Naive thymus-derived CD4-positive, alpha-beta T cell (primary cell): ENCODE measurements at regions not wholly inside any gene's neighbourhood (a gene's known extent, or its start where the extent isn't known, plus 50 kb on each side); places are given as distances from the start of the nearest gene placed in this dataset.
A peak's percentile ranks its signal among the peaks of the same experiment; 100 is the strongest.

ENCODE experiments used
- ATAC-seq: fragments of 150-1000 bp; cut with Tn5 transposase; 2 replicates; pipeline ENCODE4 v1.10.0; 2021; ENCODE audit warnings: mild to moderate bottlenecking, moderate library complexity
- CTCF ChIA-PET: fragments of 350-600 bp; sonication (Branson Sonifier 250); formaldehyde crosslinking; loops from one replicate; lab custom pipeline; 2021; ENCODE audit warnings: antibody characterized with exemption; lab: Charles Lee
- POLR2A ChIA-PET: fragments of 350-600 bp; sonication (Branson Sonifier 250); formaldehyde crosslinking; loops from one replicate; lab custom pipeline; 2021; ENCODE audit warnings: antibody characterized with exemption, inconsistent platforms; lab: Charles Lee
- DNase-seq, 9 donors: peaks; one replicate each; pipeline versions ENCODE4 v3.0.0 to v3.0.0-alpha.2; 2020 to 2022; ENCODE audit warnings: mixed read lengths in 1 of 9
- H3K27ac ChIP-seq: one replicate; pipeline ENCODE4 v1.7.0; 2013; ENCODE audit warnings: mild to moderate bottlenecking, low read depth, low read length, moderate library complexity
- H3K27me3 ChIP-seq, 2 donors: one replicate each; pipeline ENCODE4 v1.7.0; 2013; ENCODE audit warnings: low read length in 2 of 2, mild to moderate bottlenecking in 2 of 2, moderate library complexity in 2 of 2; ENCODE audit not compliant: control insufficient read depth in 2 of 2, insufficient read depth in 2 of 2
- H3K36me3 ChIP-seq, 3 experiments: 1 replicate in 2 of 3; 2 replicates in 1 of 3; pipeline ENCODE4 v1.7.0; 2013; ENCODE audit warnings: low read length in 3 of 3, mild to moderate bottlenecking in 3 of 3, moderate library complexity in 1 of 3; ENCODE audit not compliant: insufficient read depth in 3 of 3, control insufficient read depth in 2 of 3
- H3K4me1 ChIP-seq, 2 donors: one replicate each; pipeline ENCODE4 v1.7.0; 2013; ENCODE audit warnings: low read length in 2 of 2, mild to moderate bottlenecking in 2 of 2, moderate library complexity in 1 of 2; ENCODE audit not compliant: control insufficient read depth in 2 of 2, insufficient read depth in 2 of 2
- H3K4me3 ChIP-seq: 2 replicates; pipeline ENCODE4 v1.7.0; 2013; ENCODE audit warnings: mild to moderate bottlenecking, low read length
- H3K9me3 ChIP-seq, 3 experiments: 1 replicate in 2 of 3; 2 replicates in 1 of 3; pipeline ENCODE4 v1.7.0; 2013; ENCODE audit warnings: low read length in 3 of 3; ENCODE audit not compliant: control insufficient read depth in 2 of 3
- H3K27ac Mint-ChIP-seq, 9 donors: one replicate each; pipeline ENCODE4 v1.8.0; 2020 to 2022; ENCODE audit warnings: mixed read lengths in 9 of 9, mild to moderate bottlenecking in 8 of 9, moderate library complexity in 5 of 9, inconsistent platforms in 2 of 9
- H3K27me3 Mint-ChIP-seq, 5 donors: one replicate each; pipeline ENCODE4 v1.8.0; 2021 to 2022; ENCODE audit warnings: mixed read lengths in 5 of 5, mild to moderate bottlenecking in 1 of 5
- H3K36me3 Mint-ChIP-seq, 5 donors: one replicate each; pipeline ENCODE4 v1.8.0; 2020 to 2022; ENCODE audit warnings: mixed read lengths in 5 of 5, mild to moderate bottlenecking in 3 of 5, inconsistent platforms in 1 of 5
- H3K4me1 Mint-ChIP-seq, 7 donors: one replicate each; pipeline ENCODE4 v1.8.0; 2020 to 2022; ENCODE audit warnings: mixed read lengths in 7 of 7, mild to moderate bottlenecking in 3 of 7, inconsistent platforms in 1 of 7
- H3K4me3 Mint-ChIP-seq, 10 donors: one replicate each; pipeline ENCODE4 v1.8.0; 2020 to 2022; ENCODE audit warnings: mild to moderate bottlenecking in 10 of 10, mixed read lengths in 10 of 10, moderate library complexity in 6 of 10, inconsistent platforms in 2 of 10
- H3K9me3 Mint-ChIP-seq, 11 donors: one replicate each; pipeline ENCODE4 v1.8.0; 2020 to 2022; ENCODE audit warnings: mixed read lengths in 11 of 11, mild to moderate bottlenecking in 4 of 11, inconsistent platforms in 1 of 11, moderate library complexity in 1 of 11
- intact Hi-C, 2 donors: fragments of 100-400 bp; cut with micrococcal nuclease; formaldehyde crosslinking; loops; one replicate each; pipeline ENCODE4 v1.15.1; 2023

GRCh38 chr4:81564025-81564424, 92.3 kb upstream of the RASGEF1B start:
- ChIA-PET CTCF (interaction anchor here (1.5 kb wide), 1 partner anchor 93 kb away, joined by 3 read pairs; no protein-coding TSS in a partner anchor), POLR2A (interaction anchor here (1.1 to 1.6 kb wide), 3 partner anchors 48 to 91 kb away, joined by 3 to 5 read pairs (median 4); no protein-coding TSS in a partner anchor)
- H3K4me1 Mint-ChIP-seq, result peaks cover 7 to 14% (median 13%) of the 10 kb centered on the region in 7 donors
- intact Hi-C loops, result loop anchor here (5.0 kb wide), 2 partner anchors 57 to 83 kb away; no protein-coding TSS in a partner anchor
- Histone ChIP-seq H3K27me3 (no peaks in the 10 kb centered on the region), H3K9me3 (no peaks in the 10 kb centered on the region), H3K4me1 (peaks cover 0 to 5% of the 10 kb centered on the region in 2 donors), H3K27ac (no peak overlapping the region), H3K4me3 (no peak overlapping the region), H3K36me3 (no peaks in the 10 kb centered on the region)
- no peak for ATAC-seq
- no peak for DNase-seq
- peak overlapping the region in 2 of 9 donors; percentile 21 to 65 for H3K27ac Mint-ChIP-seq
- H3K27me3 Mint-ChIP-seq, result no peaks in the 10 kb centered on the region
- H3K36me3 Mint-ChIP-seq, result peaks cover 0 to under 1% (median 0%) of the 10 kb centered on the region in 5 donors
- H3K4me3 Mint-ChIP-seq, result no peak overlapping the region
- H3K9me3 Mint-ChIP-seq, result no peaks in the 10 kb centered on the region

GRCh38 chr4:81562093-81562492, 90.4 kb upstream of the RASGEF1B start:
- ATAC-seq (peak; percentile 94), DNase-seq (peak in 7 of 9 donors; percentile 28 to 50 (median 40))
- Histone ChIP-seq H3K4me3 (no peak overlapping the region), H3K36me3 (no peaks in the 10 kb centered on the region), H3K9me3 (no peaks in the 10 kb centered on the region), H3K27me3 (no peaks in the 10 kb centered on the region), H3K27ac (peak overlapping the region; percentile 42), H3K4me1 (peaks cover 0 to 5% of the 10 kb centered on the region in 2 donors)
- H3K36me3 Mint-ChIP-seq, result peaks cover 0 to 3% (median 0%) of the 10 kb centered on the region in 5 donors
- CTCF ChIA-PET, result interaction anchor here (0.9 to 1.4 kb wide), 2 partner anchors 58 to 95 kb away, joined by 4 read pairs; no protein-coding TSS in a partner anchor
- H3K9me3 Mint-ChIP-seq, result no peaks in the 10 kb centered on the region
- H3K27me3 Mint-ChIP-seq, result no peaks in the 10 kb centered on the region
- intact Hi-C loops, result loop anchor here (1.0 to 5.0 kb wide), 4 partner anchors 55 to 90 kb away; no protein-coding TSS in a partner anchor
- H3K4me1 Mint-ChIP-seq, result peaks cover 7 to 14% (median 13%) of the 10 kb centered on the region in 7 donors
- peak overlapping the region; percentile 5 to 86 (median 77) for H3K27ac Mint-ChIP-seq
- H3K4me3 Mint-ChIP-seq, result peak overlapping the region in 7 of 10 donors; percentile 27 to 64 (median 55)
- POLR2A ChIA-PET, result interaction anchor here (0.8 to 1.1 kb wide), 2 partner anchors 48 to 92 kb away, joined by 3 read pairs; no protein-coding TSS in a partner anchor

GRCh38 chr4:81557306-81557705, 85.6 kb upstream of the RASGEF1B start:
- intact Hi-C loops, result no loop called here
- H3K27ac Mint-ChIP-seq, result no peak overlapping the region
- Histone ChIP-seq H3K27ac (no peak overlapping the region), H3K27me3 (no peaks in the 10 kb centered on the region), H3K4me3 (no peak overlapping the region), H3K9me3 (no peaks in the 10 kb centered on the region), H3K4me1 (peaks cover 0 to 5% of the 10 kb centered on the region in 2 donors), H3K36me3 (no peaks in the 10 kb centered on the region)
- DNase-seq (no peak), ATAC-seq (no peak)
- H3K4me1 Mint-ChIP-seq, result peaks cover 3 to 24% (median 19%) of the 10 kb centered on the region in 7 donors
- H3K4me3 Mint-ChIP-seq, result no peak overlapping the region
- peaks cover 0 to 6% (median 0%) of the 10 kb centered on the region in 5 donors for H3K36me3 Mint-ChIP-seq
- H3K9me3 Mint-ChIP-seq, result peaks cover 0 to 9% (median 0%) of the 10 kb centered on the region in 11 donors
- CTCF ChIA-PET, result no interaction called here
- POLR2A ChIA-PET, result no interaction called here
- no peaks in the 10 kb centered on the region for H3K27me3 Mint-ChIP-seq

- Histone ChIP-seq H3K4me1 (no peaks in the 10 kb centered on the region), H3K4me3 (no peak overlapping the region), H3K27ac (no peak overlapping the region), H3K9me3 (no peaks in the 10 kb centered on the region), H3K27me3 (no peaks in the 10 kb centered on the region), H3K36me3 (no peaks in the 10 kb centered on the region)
- H3K36me3 Mint-ChIP-seq, result peaks cover 0 to 6% (median 0%) of the 10 kb centered on the region in 5 donors
- H3K9me3 Mint-ChIP-seq, result peaks cover 0 to 9% (median 0%) of the 10 kb centered on the region in 11 donors
- ATAC-seq (no peak), DNase-seq (no peak)
- CTCF ChIA-PET, result no interaction called here
- H3K4me1 Mint-ChIP-seq, result peaks cover 0 to 16% (median 9%) of the 10 kb centered on the region in 7 donors
- H3K27me3 Mint-ChIP-seq, result no peaks in the 10 kb centered on the region
- intact Hi-C loops, result no loop called here
- peak overlapping the region in 2 of 10 donors; percentile 26 to 44 for H3K4me3 Mint-ChIP-seq
- POLR2A ChIA-PET, result no interaction called here
- H3K27ac Mint-ChIP-seq, result peak overlapping the region in 4 of 9 donors; percentile 2 to 66 (median 15)
Measured at GRCh38 chr4:81555489-81555888, 83.8 kb upstream of the RASGEF1B start.

- POLR2A ChIA-PET, result interaction anchor here (0.6 to 0.7 kb wide), 2 partner anchors 12 to 25 kb away, joined by 3 to 4 read pairs; no protein-coding TSS in a partner anchor
- H3K4me1 Mint-ChIP-seq, result peaks cover 0 to 12% (median 9%) of the 10 kb centered on the region in 7 donors
- H3K4me1 ChIP-seq, result no peaks in the 10 kb centered on the region
- H3K9me3 ChIP-seq, result no peaks in the 10 kb centered on the region
- H3K27me3 Mint-ChIP-seq, result no peaks in the 10 kb centered on the region
- peaks cover 0 to 3% (median 0%) of the 10 kb centered on the region in 5 donors for H3K36me3 Mint-ChIP-seq
- H3K4me3 Mint-ChIP-seq, result no peak overlapping the region
- H3K36me3 ChIP-seq, result no peaks in the 10 kb centered on the region
- intact Hi-C loops, result no loop called here
- no peak overlapping the region for H3K4me3 ChIP-seq
- DNase-seq (no peak), ATAC-seq (no peak)
- H3K27ac ChIP-seq, result no peak overlapping the region
- H3K27me3 ChIP-seq, result no peaks in the 10 kb centered on the region
- H3K9me3 Mint-ChIP-seq, result peaks cover 0 to 9% (median 0%) of the 10 kb centered on the region in 11 donors
- no peak overlapping the region for H3K27ac Mint-ChIP-seq
- CTCF ChIA-PET, result interaction anchor here (0.7 kb wide), 1 partner anchor 409 kb away, joined by 6 read pairs; no protein-coding TSS in a partner anchor
Measured at GRCh38 chr4:81552086-81552485, 80.4 kb upstream of the RASGEF1B start.

- no peak overlapping the region for H3K27ac Mint-ChIP-seq
- Histone ChIP-seq H3K27me3 (no peaks in the 10 kb centered on the region), H3K36me3 (no peaks in the 10 kb centered on the region), H3K4me1 (no peaks in the 10 kb centered on the region), H3K4me3 (no peak overlapping the region), H3K9me3 (no peaks in the 10 kb centered on the region), H3K27ac (no peak overlapping the region)
- no peak overlapping the region for H3K4me3 Mint-ChIP-seq
- peaks cover 0 to 9% (median 0%) of the 10 kb centered on the region in 11 donors for H3K9me3 Mint-ChIP-seq
- ChIA-PET CTCF (no interaction called here), POLR2A (interaction anchor here (1.2 kb wide), 1 partner anchor 79 kb away, joined by 4 read pairs; the partner anchor contains the start of gene RASGEF1B)
- peaks cover 0 to 3% (median 0%) of the 10 kb centered on the region in 5 donors for H3K36me3 Mint-ChIP-seq
- DNase-seq (no peak), ATAC-seq (no peak)
- no peaks in the 10 kb centered on the region for H3K27me3 Mint-ChIP-seq
- intact Hi-C loops, result no loop called here
- peaks cover 0 to 7% (median 4%) of the 10 kb centered on the region in 7 donors for H3K4me1 Mint-ChIP-seq
Measured at GRCh38 chr4:81550388-81550859, 78.7 kb upstream of the RASGEF1B start.
